Thoracic aorta (tissue), 2 donors: ENCODE measurements at regions not wholly inside any gene's neighbourhood (a gene's known extent, or its start where the extent isn't known, plus 50 kb on each side); places are given as distances from the start of the nearest gene placed in this dataset.
"Not testable (repeated sequence)": the region's sequence is repeated elsewhere in the genome, so short reads cannot be mapped to it uniquely, and the experiment has no call there.

Experiments used
- ATAC-seq: fragments of 150-250 bp; one replicate; pipeline ENCODE4 v1.8.0; 2017; ENCODE audit warnings: low read depth; ENCODE audit not compliant: insufficient number of reproducible peaks, low FRiP score
- DNase-seq: peaks from one replicate; pipeline ENCODE4 v3.0.0-alpha.2; 2020; ENCODE audit warnings: low spot score
- H3K27ac ChIP-seq, 2 donors: fragments of 200-600 bp; sonication (generic); 1 replicate in 1 of 2; 2 replicates in 1 of 2; pipeline ENCODE4 v1.5.1; 2016; ENCODE audit warnings: mild to moderate bottlenecking in 2 of 2, moderate library complexity in 2 of 2
- H3K27me3 ChIP-seq: fragments of 200-600 bp; sonication (generic); replicated peaks from 2 replicates; pipeline ENCODE4 v1.6.0; 2016; ENCODE audit warnings: mild to moderate bottlenecking; ENCODE audit not compliant: insufficient read depth
- H3K36me3 ChIP-seq: fragments of 200-600 bp; sonication (generic); one replicate; pipeline ENCODE4 v1.5.1; 2016
- H3K4me1 ChIP-seq, 2 donors: fragments of 200-600 bp; sonication (generic); 1 replicate in 1 of 2; 2 replicates in 1 of 2; pipeline versions ENCODE4 v1.5.1 to v1.6.0; 2016; ENCODE audit warnings: low read depth in 2 of 2, mild to moderate bottlenecking in 1 of 2; ENCODE audit not compliant: control insufficient read depth in 1 of 2
- H3K4me3 ChIP-seq: fragments of 200-600 bp; sonication (generic); 2 replicates; pipeline ENCODE4 v1.5.1; 2016; ENCODE audit warnings: mild to moderate bottlenecking
- H3K9me3 ChIP-seq: fragments of 200-600 bp; sonication (generic); 2 replicates; pipeline ENCODE4 v1.5.1; 2016
- CTCF ChIP-seq: fragments of 200-600 bp; sonication (generic); IDR thresholded peaks from one replicate; pipeline ENCODE4 v1.5.1; 2019; ENCODE audit warnings: antibody characterized with exemption

GRCh38 chr9:30250872-30251271 lies 2133.6 kb upstream of the ACO1 start:
- H3K4me3 ChIP-seq = no peak overlapping the region
- DNase-seq (no peak), ATAC-seq (no peak)
- H3K9me3 ChIP-seq = no peaks in the 10 kb centered on the region
- no peak overlapping the region for H3K27ac ChIP-seq
- H3K4me1 ChIP-seq = no peaks in the 10 kb centered on the region
- TF ChIP-seq CTCF = no peak
- no peaks in the 10 kb centered on the region for H3K27me3 ChIP-seq
- no peaks in the 10 kb centered on the region for H3K36me3 ChIP-seq

GRCh38 chr9:30258094-30258493 lies 2126.3 kb upstream of the ACO1 start:
- Histone ChIP-seq H3K27ac (no peak overlapping the region), H3K36me3 (no peaks in the 10 kb centered on the region), H3K4me1 (no peaks in the 10 kb centered on the region), H3K27me3 (no peaks in the 10 kb centered on the region), H3K4me3 (no peak overlapping the region), H3K9me3 (peaks cover 3% of the 10 kb centered on the region)
- ATAC-seq = no peak
- TF ChIP-seq CTCF = no peak
- DNase-seq = no peak

- no peak for ATAC-seq
These were observed 2104.1 kb upstream of the ACO1 start for GRCh38 chr9:30280229-30280900.

GRCh38 chr9:30289435-30289834 lies 2095.0 kb upstream of the ACO1 start:
- DNase-seq = no peak
- no peak overlapping the region for H3K4me3 ChIP-seq
- no peak overlapping the region for H3K27ac ChIP-seq
- TF ChIP-seq CTCF = no peak
- no peaks in the 10 kb centered on the region for H3K27me3 ChIP-seq
- H3K36me3 ChIP-seq = no peaks in the 10 kb centered on the region
- no peaks in the 10 kb centered on the region for H3K4me1 ChIP-seq
- no peaks in the 10 kb centered on the region for H3K9me3 ChIP-seq
- no peak for ATAC-seq

More at GRCh38 chr9:30280229-30280900, 2104.1 kb upstream of the ACO1 start:
- Histone ChIP-seq H3K4me1 (no peaks in the 10 kb centered on the region), H3K4me3 (no peak overlapping the region), H3K27me3 (no peaks in the 10 kb centered on the region), H3K36me3 (no peaks in the 10 kb centered on the region), H3K9me3 (peaks cover 4% of the 10 kb centered on the region), H3K27ac (no peak overlapping the region)
- no peak for TF ChIP-seq CTCF
- no peak for DNase-seq

GRCh38 chr9:30292026-30292425 lies 2092.4 kb upstream of the ACO1 start:
- H3K27ac ChIP-seq, DNase-seq, H3K36me3 ChIP-seq, H3K4me3 ChIP-seq, H3K27me3 ChIP-seq, H3K9me3 ChIP-seq, H3K4me1 ChIP-seq, ATAC-seq: not testable (repeated sequence)

- TF ChIP-seq CTCF = no peak
- no peak for DNase-seq
- no peaks in the 10 kb centered on the region for H3K36me3 ChIP-seq
- ATAC-seq = no peak
- H3K27me3 ChIP-seq = no peaks in the 10 kb centered on the region
- H3K27ac ChIP-seq = no peak overlapping the region
- no peaks in the 10 kb centered on the region for H3K9me3 ChIP-seq
- no peaks in the 10 kb centered on the region for H3K4me1 ChIP-seq
- H3K4me3 ChIP-seq = no peak overlapping the region
These were observed 2091.2 kb upstream of the ACO1 start for GRCh38 chr9:30293231-30293630.
